Omental fat pad (tissue), 3 donors: ENCODE measurements at regions not wholly inside any gene's neighbourhood (a gene's known extent, or its start where the extent isn't known, plus 50 kb on each side); places are given as distances from the start of the nearest gene placed in this dataset.

ENCODE experiments used
- ATAC-seq: fragments of 150-250 bp; one replicate; pipeline ENCODE4 v1.9.1; 2016; ENCODE audit warnings: mild to moderate bottlenecking, moderate library complexity; ENCODE audit not compliant: low FRiP score
- DNase-seq: peaks from one replicate; pipeline ENCODE4 v3.0.0-alpha.2; 2019; ENCODE audit warnings: low spot score
- CTCF ChIP-seq, 3 donors: fragments of 450-650 bp; IDR thresholded peaks; one replicate each; pipeline ENCODE4 v1.5.1; 2016 to 2017; ENCODE audit warnings: antibody characterized with exemption in 3 of 3, mild to moderate bottlenecking in 3 of 3, moderate library complexity in 2 of 3

DNA sequence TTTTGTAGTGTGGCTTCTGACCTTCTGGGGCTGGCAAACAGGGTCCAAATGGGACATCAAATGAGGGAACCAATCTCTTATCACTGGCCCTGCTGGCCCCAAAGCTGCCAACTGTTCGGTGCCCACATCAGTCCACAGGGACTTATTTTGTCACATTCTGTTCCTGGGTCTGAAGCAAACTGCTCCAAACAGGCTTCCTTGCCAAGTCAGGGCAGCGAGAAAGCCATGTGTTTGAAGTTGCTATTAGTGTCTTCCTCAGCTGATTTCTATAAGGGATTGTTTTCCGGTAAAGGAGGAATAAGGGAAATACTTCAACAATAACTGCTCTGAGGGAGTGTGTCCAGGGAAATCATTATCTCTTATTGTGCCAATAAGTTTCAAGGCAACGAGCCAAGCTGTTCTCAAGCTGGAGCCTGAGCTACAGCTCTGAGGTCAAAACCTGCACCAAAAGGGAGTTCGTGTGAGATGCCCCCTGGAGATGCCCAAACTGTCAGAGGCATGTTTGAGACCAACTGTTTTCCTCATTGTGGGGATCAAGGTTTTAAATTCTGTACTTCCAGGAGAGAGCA lies 381.4 kb upstream of the PROX1 start:
- ATAC-seq (no peak), DNase-seq (no peak)
- TF ChIP-seq CTCF (IDR thresholded peaks at IDR 0.05): no peak

GRCh38 chr1:213613549-213613948 lies 374.2 kb upstream of the PROX1 start:
- DNase-seq (no peak), ATAC-seq (no peak)
- no peak for TF ChIP-seq CTCF (IDR thresholded peaks at IDR 0.05)

GRCh38 chr1:213615226-213615916 lies 372.4 kb upstream of the PROX1 start:
- DNase-seq (no peak), ATAC-seq (no peak)
- TF ChIP-seq CTCF (IDR thresholded peaks at IDR 0.05): no peak

- DNase-seq: no peak
- no peak for TF ChIP-seq CTCF (IDR thresholded peaks at IDR 0.05)
- ATAC-seq: no peak
Measured at GRCh38 chr1:213617133-213617532, 370.6 kb upstream of the PROX1 start.

DNA sequence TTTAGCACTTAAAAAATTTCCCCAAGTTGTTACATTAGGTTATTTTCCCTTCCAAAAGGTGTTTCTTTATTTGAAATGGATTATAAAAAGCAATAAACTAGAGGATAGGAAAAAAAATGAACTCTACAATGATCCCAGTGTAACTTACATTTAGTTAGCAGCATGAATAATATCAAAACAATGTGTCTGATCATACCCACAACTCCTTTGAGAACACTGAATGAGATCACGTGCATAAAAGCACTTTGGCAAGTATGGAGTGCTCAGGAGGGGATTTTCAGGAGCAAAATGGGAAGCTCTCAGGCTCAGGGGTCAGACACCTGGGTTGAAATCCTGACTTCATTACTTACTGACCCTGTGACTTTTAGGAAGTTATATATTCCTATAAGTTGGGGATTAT lies 369.7 kb upstream of the PROX1 start:
- no peak for ATAC-seq
- no peak for DNase-seq
- no peak for TF ChIP-seq CTCF (IDR thresholded peaks at IDR 0.05)

GRCh38 chr1:213619026-213619425 lies 368.7 kb upstream of the PROX1 start:
- ATAC-seq (no peak), DNase-seq (no peak)
- TF ChIP-seq CTCF (IDR thresholded peaks at IDR 0.05): no peak

GRCh38 chr1:213621077-213621476 lies 366.7 kb upstream of the PROX1 start:
- no peak for TF ChIP-seq CTCF (IDR thresholded peaks at IDR 0.05)
- DNase-seq (no peak), ATAC-seq (no peak)
